Pancreas (tissue), 10 donors: ENCODE measurements at regions not wholly inside any gene's neighbourhood (a gene's known extent, or its start where the extent isn't known, plus 50 kb on each side); places are given as distances from the start of the nearest gene placed in this dataset.

Experiments used
- ATAC-seq, 4 donors: fragments of 200-7000 bp; cut with Tn5 transposase; one replicate each; pipeline versions ENCODE4 v1.8.0 to v1.9.1; 2020; ENCODE audit warnings: mild to moderate bottlenecking in 4 of 4, moderate library complexity in 4 of 4
- DNase-seq, 6 donors: peaks; one replicate each; pipeline ENCODE4 v3.0.0-alpha.2; 2020
- FAIRE-seq: peaks from 2 replicates; lab custom pipeline; 2012; peaks lifted over from hg19 to GRCh38; lab: Jason Lieb, UNC
- H3K27ac ChIP-seq, 4 donors: fragments of 200-600 bp; sonication (generic); 1 replicate in 3 of 4; 2 replicates in 1 of 4; pipeline versions ENCODE4 v1.5.0 to v1.8.0; 2020
- H3K27me3 ChIP-seq, 4 donors: fragments of 200-600 bp; one replicate each; pipeline ENCODE4 v1.8.0; 2021
- H3K36me3 ChIP-seq, 3 donors: fragments of 200-600 bp; sonication (generic) in 1 of 3; one replicate each; pipeline versions ENCODE4 v1.5.0 to v1.8.0; 2020 to 2021
- H3K4me1 ChIP-seq, 3 donors: fragments of 200-600 bp; one replicate each; pipeline ENCODE4 v1.8.0; 2021
- H3K4me3 ChIP-seq, 4 donors: fragments of 200-600 bp; sonication (generic) in 2 of 4; one replicate each; pipeline versions ENCODE4 v1.5.0 to v1.8.0; 2020 to 2021
- H3K9me3 ChIP-seq, 4 donors: fragments of 200-600 bp; one replicate each; pipeline ENCODE4 v1.8.0; 2021
- CTCF ChIP-seq, 4 donors: fragments of 200-600 bp; sonication (generic) in 3 of 4; IDR thresholded peaks; one replicate each; pipeline versions ENCODE4 v1.5.0 to v1.8.0; 2021; ENCODE audit warnings: antibody characterized with exemption in 4 of 4
- WGBS, 2 donors: extraction: QIAGEN DNeasy Blood & Tissue Kit; methylation state at CpG; one replicate each; pipeline ENCODE4 v1.1.7; 2013; 5-methylcytosine and 5-hydroxymethylcytosine counted together
- intact Hi-C, 3 donors: fragments of 100-400 bp; cut with DNase I; formaldehyde crosslinking; loops; one replicate each; pipeline versions ENCODE4 v1.11.1 to v1.14.2; 2022
- donor health status: healthy with polysubstance abuse.
- donor health status: DM: no; HTN: no; CAD: no; lungs with moderate emphysema.
- donor health status: DM: no; HTN: no; CAD: no.
- donor health status: control.
- donor health status: control.
- donor health status: Bipolar disorder and iron deficiency.
- donor health status: DM: yes; HTN: yes; CAD: no.
- donor health status: DM: no; HTN: no; CAD: no.
- donor health status: DM: no; HTN: no; CAD: no.
- donor health status: DM: yes; HTN: yes; CAD: no.

- no peak for TF ChIP-seq CTCF (IDR thresholded peaks at IDR 0.05)
- WGBS, 2 donors: 55 to 76% methylated on average over 9 of the region's 9 CpGs
Observed at GRCh38 chr20:61067221-61067620, 184.8 kb upstream of the CDH4 start.

GRCh38 chr20:61072398-61072797 is 179.7 kb upstream of the CDH4 start:
- Histone ChIP-seq H3K27ac (no peak overlapping the region), H3K4me1 (no peaks in the 10 kb centered on the region), H3K9me3 (no peaks in the 10 kb centered on the region), H3K36me3 (no peaks in the 10 kb centered on the region), H3K4me3 (no peak overlapping the region), H3K27me3 (no peaks in the 10 kb centered on the region)
- no peak for ATAC-seq
- DNase-seq: no peak
- WGBS, 2 donors: 54 to 63% methylated on average over 6 of the region's 6 CpGs
- no peak for TF ChIP-seq CTCF (IDR thresholded peaks at IDR 0.05)
- FAIRE-seq: no peak
- intact Hi-C loops: no loop called here

More at GRCh38 chr20:61067221-61067620, 184.8 kb upstream of the CDH4 start:
- no peaks in the 10 kb centered on the region for H3K36me3 ChIP-seq
- no peaks in the 10 kb centered on the region for H3K27me3 ChIP-seq
- no peak for ATAC-seq
- no peak overlapping the region for H3K4me3 ChIP-seq
- intact Hi-C loops: no loop called here
- no peaks in the 10 kb centered on the region for H3K9me3 ChIP-seq
- no peak overlapping the region for H3K27ac ChIP-seq
- no peaks in the 10 kb centered on the region for H3K4me1 ChIP-seq
- no peak for DNase-seq
- no peak for FAIRE-seq

- H3K36me3 ChIP-seq: no peaks in the 10 kb centered on the region
- no peaks in the 10 kb centered on the region for H3K27me3 ChIP-seq
- FAIRE-seq: no peak
- 69 to 82% methylated on average over 6 of the region's 6 CpGs for WGBS, 2 donors
- H3K9me3 ChIP-seq: no peaks in the 10 kb centered on the region
- no peak for DNase-seq
- no peaks in the 10 kb centered on the region for H3K4me1 ChIP-seq
- intact Hi-C loops: no loop called here
- no peak for ATAC-seq
- no peak for TF ChIP-seq CTCF (IDR thresholded peaks at IDR 0.05)
- no peak overlapping the region for H3K27ac ChIP-seq
- no peak overlapping the region for H3K4me3 ChIP-seq
Observed at GRCh38 chr20:61073376-61073775, 178.7 kb upstream of the CDH4 start.

- Histone ChIP-seq H3K27ac (no peak overlapping the region), H3K4me3 (no peak overlapping the region), H3K27me3 (no peaks in the 10 kb centered on the region), H3K9me3 (no peaks in the 10 kb centered on the region), H3K4me1 (no peaks in the 10 kb centered on the region), H3K36me3 (no peaks in the 10 kb centered on the region)
- DNase-seq: no peak
- 78 to 81% methylated on average over 3 of the region's 3 CpGs for WGBS, 2 donors
- intact Hi-C loops: no loop called here
- TF ChIP-seq CTCF (IDR thresholded peaks at IDR 0.05): no peak
- no peak for ATAC-seq
- no peak for FAIRE-seq
Observed at GRCh38 chr20:61082720-61083119, 169.3 kb upstream of the CDH4 start.

GRCh38 chr20:61083431-61083830 is 168.6 kb upstream of the CDH4 start:
- WGBS, 2 donors: 57 to 66% methylated on average over 3 of the region's 3 CpGs
- no peaks in the 10 kb centered on the region for H3K36me3 ChIP-seq
- no peak overlapping the region for H3K27ac ChIP-seq
- TF ChIP-seq CTCF (IDR thresholded peaks at IDR 0.05): no peak
- H3K27me3 ChIP-seq: no peaks in the 10 kb centered on the region
- no peaks in the 10 kb centered on the region for H3K4me1 ChIP-seq
- ATAC-seq (no peak), FAIRE-seq (no peak), DNase-seq (no peak)
- intact Hi-C loops: no loop called here
- no peak overlapping the region for H3K4me3 ChIP-seq
- no peaks in the 10 kb centered on the region for H3K9me3 ChIP-seq
